HG02938 (cell line): ENCODE measurements at regions not wholly inside any gene's neighbourhood (a gene's known extent, or its start where the extent isn't known, plus 50 kb on each side); places are given as distances from the start of the nearest gene placed in this dataset.
A peak's percentile ranks its signal among the peaks of the same experiment; 100 is the strongest.

Experiments used
- ATAC-seq: cut with Tn5 transposase; IDR thresholded peaks from one replicate; pipeline ENCODE4 v1.9.1; 2021; ENCODE audit warnings: mild to moderate bottlenecking, moderate library complexity; ENCODE audit not compliant: unreplicated experiment

- ATAC-seq: no peak
Observed at GRCh38 chr10:31720546-31720945, 208.1 kb downstream of the ARHGAP12 start.

- ATAC-seq: no peak
Observed at GRCh38 chr10:31709476-31709875, 219.2 kb downstream of the ARHGAP12 start.

GRCh38 chr10:31709028-31709427 is 219.6 kb downstream of the ARHGAP12 start:
- no peak for ATAC-seq

GRCh38 chr10:31708474-31708873 is 220.2 kb downstream of the ARHGAP12 start:
- no peak for ATAC-seq

- ATAC-seq: no peak
Observed at GRCh38 chr10:31708046-31708445, 220.6 kb downstream of the ARHGAP12 start.

GRCh38 chr10:31707093-31708039 is 221.3 kb downstream of the ARHGAP12 start:
- ATAC-seq: peak; percentile 76

- ATAC-seq: no peak
Observed at GRCh38 chr10:31706464-31707092, 222.1 kb downstream of the ARHGAP12 start.

- ATAC-seq: no peak
Observed at GRCh38 chr10:31705136-31705535, 223.5 kb downstream of the ARHGAP12 start.

- ATAC-seq: no peak
Observed at GRCh38 chr10:31704195-31704594, 224.4 kb downstream of the ARHGAP12 start.

- no peak for ATAC-seq
Observed at GRCh38 chr10:31702954-31703353, 225.7 kb downstream of the ARHGAP12 start.

GRCh38 chr10:31702005-31702404 is 226.6 kb downstream of the ARHGAP12 start:
- ATAC-seq: no peak

- no peak for ATAC-seq
Observed at GRCh38 chr10:31701546-31701945, 227.1 kb downstream of the ARHGAP12 start.

- ATAC-seq: no peak
Observed at GRCh38 chr10:31700181-31700611, 228.4 kb downstream of the ARHGAP12 start.

- ATAC-seq: no peak
Observed at GRCh38 chr10:31698181-31698830, 230.3 kb downstream of the ARHGAP12 start.

GRCh38 chr10:31697271-31698180 is 231.1 kb downstream of the ARHGAP12 start:
- ATAC-seq: no peak

- no peak for ATAC-seq
Observed at GRCh38 chr10:31694929-31695837, 233.4 kb downstream of the ARHGAP12 start.

GRCh38 chr10:31694126-31694685 is 234.4 kb downstream of the ARHGAP12 start:
- ATAC-seq: no peak

- ATAC-seq: no peak
Observed at GRCh38 chr10:31693491-31693890, 235.1 kb downstream of the ARHGAP12 start.

GRCh38 chr10:31689233-31689632 is 239.4 kb downstream of the ARHGAP12 start:
- ATAC-seq: no peak
